Esophagus squamous epithelium (tissue), 4 donors: ENCODE measurements at regions not wholly inside any gene's neighbourhood (a gene's known extent, or its start where the extent isn't known, plus 50 kb on each side); places are given as distances from the start of the nearest gene placed in this dataset.

Source experiments
- CTCF ChIP-seq, 6 experiments: fragments of 450-650 bp in 4 of 6; fragments of 200-600 bp in 2 of 6; sonication (generic) in 2 of 6; IDR thresholded peaks; one replicate each; pipeline ENCODE4 v1.5.1; 2016 to 2019; ENCODE audit warnings: antibody characterized with exemption in 6 of 6, mild to moderate bottlenecking in 4 of 6, moderate library complexity in 4 of 6
- POLR2A ChIP-seq, 4 donors: fragments of 450-650 bp; IDR thresholded peaks; one replicate each; pipeline ENCODE4 v1.6.1; 2017; ENCODE audit warnings: antibody characterized with exemption in 4 of 4, mild to moderate bottlenecking in 4 of 4, moderate library complexity in 3 of 4

- TF ChIP-seq CTCF (IDR thresholded peaks at IDR 0.05) (no peak), POLR2A (IDR thresholded peaks at IDR 0.05) (no peak)
Observed at GRCh38 chr1:194865383-194865782, 1679.0 kb upstream of the B3GALT2 start.
